HCT116 (cell line): ENCODE measurements at regions not wholly inside any gene's neighbourhood (a gene's known extent, or its start where the extent isn't known, plus 50 kb on each side); places are given as distances from the start of the nearest gene placed in this dataset.

Source experiments
- ATAC-seq: fragments of 200-7000 bp; cut with Tn5 transposase; 2 replicates; pipeline ENCODE4 v1.9.1; 2020; ENCODE audit warnings: mild to moderate bottlenecking, moderate library complexity
- BruUV-seq: library from RNA; stranded (reverse); fragments of 400-500 nt; replicated peaks from 2 replicates; lab custom pipeline; 2021; lab: Mats Ljungman, UMichigan
- CTCF ChIA-PET: fragments of 300-600 bp; sonication (Branson Sonifier 250); formaldehyde crosslinking; loops from one replicate; lab custom pipeline; 2021; ENCODE audit warnings: antibody characterized with exemption; lab: Charles Lee
- POLR2A ChIA-PET: fragments of 300-600, 350-600 bp; sonication (Branson Sonifier 250); formaldehyde crosslinking; loops from one replicate; lab custom pipeline; 2021; ENCODE audit warnings: antibody characterized with exemption; lab: Charles Lee
- RAD21 ChIA-PET, 2 experiments: fragments of 300-600 bp; sonication (Branson Sonifier 250); formaldehyde crosslinking; loops; one replicate each; lab custom pipeline; 2023; ENCODE audit warnings: low total read pairs in 2 of 2; ENCODE audit not compliant: uncharacterized antibody in 2 of 2, unreplicated experiment in 2 of 2, low non-redundant PET in 1 of 2; lab: Charles Lee
- DNase-seq: peaks from one replicate; pipeline ENCODE4 v3.0.0-alpha.2; 2010; ENCODE audit warnings: low read depth, low spot score
- H2AFZ ChIP-seq: fragments of 200-600 bp; shearing (Covaris generic), sonication (generic); 2 replicates; pipeline ENCODE4 v1.6.1; 2017; ENCODE audit warnings: low read depth, mixed run types, mixed read lengths, antibody characterized with exemption, low read length; ENCODE audit not compliant: poor library complexity, severe bottlenecking
- H3K27ac ChIP-seq: 2 replicates; pipeline ENCODE4 v1.5.1; 2012; ENCODE audit warnings: low read depth, low read length
- H3K27me3 ChIP-seq: fragments of 200-600 bp; sonication (generic); 2 replicates; pipeline ENCODE4 v1.6.1; 2016; ENCODE audit warnings: mixed run types, low read length, mixed read lengths; ENCODE audit not compliant: insufficient read depth
- H3K36me3 ChIP-seq, 2 experiments: fragments of 200-500 bp in 1 of 2; fragments of 200-600 bp in 1 of 2; sonication (Bioruptor generic) in 1 of 2; sonication (generic) in 1 of 2; 2 replicates each; pipeline versions ENCODE4 v1.5.1 to v1.6.1; 2014 to 2016; ENCODE audit warnings: low read length in 2 of 2, inconsistent platforms in 1 of 2, mixed read lengths in 1 of 2, mixed run types in 1 of 2; ENCODE audit not compliant: insufficient read depth in 2 of 2, control insufficient read depth in 1 of 2
- H3K4me1 ChIP-seq, 2 experiments: fragments of 200-600 bp in 1 of 2; sonication (generic) in 1 of 2; 2 replicates each; pipeline versions ENCODE4 v1.5.1 to v1.6.1; 2012 to 2017; ENCODE audit warnings: low read length in 2 of 2, inconsistent platforms in 1 of 2, mild to moderate bottlenecking in 1 of 2, mixed read lengths in 1 of 2, mixed run types in 1 of 2, moderate library complexity in 1 of 2; ENCODE audit not compliant: insufficient read depth in 2 of 2, control insufficient read depth in 1 of 2
- H3K4me2 ChIP-seq: fragments of 200-600 bp; sonication (generic); 2 replicates; pipeline ENCODE4 v1.6.1; 2017; ENCODE audit warnings: mixed run types, low read length, mixed read lengths
- H3K4me3 ChIP-seq, 2 experiments: fragments of 200-600 bp in 1 of 2; sonication (generic) in 1 of 2; replicated peaks in 1 of 2; 2 replicates each; pipeline ENCODE4 v1.5.1; 2011 to 2016; ENCODE audit warnings: low read length in 2 of 2, control low read depth in 1 of 2, low read depth in 1 of 2, mild to moderate bottlenecking in 1 of 2, mixed read lengths in 1 of 2, mixed run types in 1 of 2
- H3K79me2 ChIP-seq: fragments of 200-600 bp; sonication (generic); 2 replicates; pipeline ENCODE4 v1.6.1; 2017; ENCODE audit warnings: mild to moderate bottlenecking, mixed run types, low read length, moderate library complexity, mixed read lengths; ENCODE audit not compliant: insufficient read depth
- H3K9ac ChIP-seq: fragments of 200-600 bp; sonication (generic); 2 replicates; pipeline ENCODE4 v1.6.1; 2016; ENCODE audit warnings: low read length, mixed read lengths
- H3K9me2 ChIP-seq: fragments of 200-600 bp; sonication (generic), shearing (Covaris generic); 2 replicates; pipeline ENCODE4 v1.6.1; 2017; ENCODE audit warnings: mixed run types, mild to moderate bottlenecking, moderate library complexity; ENCODE audit not compliant: insufficient read depth
- H3K9me3 ChIP-seq, 2 experiments: fragments of 200-500 bp in 1 of 2; fragments of 200-600 bp in 1 of 2; sonication (Bioruptor generic) in 1 of 2; sonication (generic) in 1 of 2; 2 replicates each; pipeline ENCODE4 v1.6.1; 2014 to 2017; ENCODE audit warnings: low read length in 2 of 2, mixed read lengths in 2 of 2, inconsistent platforms in 1 of 2, low read depth in 1 of 2, mild to moderate bottlenecking in 1 of 2, mixed run types in 1 of 2, moderate library complexity in 1 of 2; ENCODE audit not compliant: control insufficient read depth in 1 of 2, insufficient read depth in 1 of 2
- H4K20me1 ChIP-seq: fragments of 200-600 bp; sonication (generic), shearing (Covaris generic); 2 replicates; pipeline ENCODE4 v1.6.1; 2017; ENCODE audit warnings: mixed run types, mild to moderate bottlenecking, moderate library complexity; ENCODE audit not compliant: insufficient read depth
- CEBPB ChIP-seq: IDR thresholded peaks from 2 replicates; pipeline ENCODE4 v1.6.1; 2012; ENCODE audit warnings: low read depth
- FOSL1 ChIP-seq: IDR thresholded peaks from 2 replicates; pipeline ENCODE4 v1.6.1; 2012; ENCODE audit warnings: low read depth
- MAX ChIP-seq: IDR thresholded peaks from 2 replicates; pipeline ENCODE4 v1.6.1; 2012
- REST ChIP-seq: IDR thresholded peaks from 2 replicates; pipeline ENCODE4 v1.6.1; 2012; ENCODE audit warnings: low read depth
- SIN3A ChIP-seq: IDR thresholded peaks from 2 replicates; pipeline ENCODE4 v1.6.1; 2012; ENCODE audit warnings: low read depth
- SP1 ChIP-seq: IDR thresholded peaks from 2 replicates; pipeline ENCODE4 v1.6.1; 2012; ENCODE audit warnings: low read depth
- ZNF274 ChIP-seq: fragments of 200-500 bp; sonication (Bioruptor generic); IDR thresholded peaks from 2 replicates; pipeline ENCODE4 v1.6.1; 2014; ENCODE audit warnings: mild to moderate bottlenecking, low read depth, low read length, inconsistent platforms
- intact Hi-C: fragments of 100-400 bp; cut with micrococcal nuclease; formaldehyde crosslinking; loops from 2 replicates; pipeline ENCODE4 v1.10.0; 2022

GRCh38 chr1:58861506-58861905, 77.7 kb upstream of the JUN start:
- H3K27ac ChIP-seq, result no peak overlapping the region
- no peak overlapping the region for H2AFZ ChIP-seq
- DNase-seq (no peak), ATAC-seq (no peak)
- H3K4me1 ChIP-seq, result no peaks in the 10 kb centered on the region
- intact Hi-C loops, result no loop called here
- H3K9me3 ChIP-seq, result no peaks in the 10 kb centered on the region
- H3K9ac ChIP-seq, result no peak overlapping the region
- no peaks in the 10 kb centered on the region for H3K27me3 ChIP-seq
- TF ChIP-seq REST, result no peak
- TF ChIP-seq ZNF274, result no peak
- TF ChIP-seq SIN3A, result no peak
- TF ChIP-seq FOSL1, result no peak
- no peak for TF ChIP-seq MAX
- TF ChIP-seq CEBPB, result no peak
- no peak for TF ChIP-seq SP1
- H4K20me1 ChIP-seq, result no peaks in the 10 kb centered on the region
- no peaks in the 10 kb centered on the region for H3K79me2 ChIP-seq
- H3K4me2 ChIP-seq, result no peak overlapping the region
- ChIA-PET CTCF (no interaction called here), RAD21 (no interaction called here), POLR2A (no interaction called here)
- BruUV-seq, result no TSS peak
- H3K36me3 ChIP-seq, result no peaks in the 10 kb centered on the region
- no peak overlapping the region for H3K4me3 ChIP-seq
- H3K9me2 ChIP-seq, result no peaks in the 10 kb centered on the region
